GM18873 (cell line): ENCODE measurements at regions not wholly inside any gene's neighbourhood (a gene's known extent, or its start where the extent isn't known, plus 50 kb on each side); places are given as distances from the start of the nearest gene placed in this dataset.
"Not testable (repeated sequence)": the region's sequence is repeated elsewhere in the genome, so short reads cannot be mapped to it uniquely, and the experiment has no call there.

Source experiments
- ATAC-seq: cut with Tn5 transposase; IDR thresholded peaks from one replicate; pipeline ENCODE4 v1.9.1; 2021; ENCODE audit warnings: mild to moderate bottlenecking, moderate library complexity, moderate number of reproducible peaks; ENCODE audit not compliant: unreplicated experiment, low FRiP score

DNA sequence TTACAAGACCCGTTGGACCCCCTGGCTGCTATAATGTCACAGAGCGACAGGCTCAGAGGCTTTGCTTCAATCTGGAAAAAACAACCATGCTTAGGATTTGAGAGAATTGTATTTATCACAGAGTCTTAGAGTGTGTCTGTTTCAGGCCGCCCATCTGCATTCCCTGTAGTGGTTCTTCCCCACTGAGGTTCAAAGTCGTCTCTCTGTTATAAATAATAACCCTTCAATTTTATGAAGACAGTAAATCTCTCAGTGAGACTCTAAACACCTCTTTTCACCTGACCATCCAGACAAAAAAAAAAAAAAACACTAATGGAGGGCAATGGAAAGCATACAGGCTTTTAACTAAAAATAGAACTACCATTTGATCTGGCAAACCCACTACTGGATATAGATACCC lies 565.4 kb upstream of the AUTS2 start:
- ATAC-seq, result no peak

DNA sequence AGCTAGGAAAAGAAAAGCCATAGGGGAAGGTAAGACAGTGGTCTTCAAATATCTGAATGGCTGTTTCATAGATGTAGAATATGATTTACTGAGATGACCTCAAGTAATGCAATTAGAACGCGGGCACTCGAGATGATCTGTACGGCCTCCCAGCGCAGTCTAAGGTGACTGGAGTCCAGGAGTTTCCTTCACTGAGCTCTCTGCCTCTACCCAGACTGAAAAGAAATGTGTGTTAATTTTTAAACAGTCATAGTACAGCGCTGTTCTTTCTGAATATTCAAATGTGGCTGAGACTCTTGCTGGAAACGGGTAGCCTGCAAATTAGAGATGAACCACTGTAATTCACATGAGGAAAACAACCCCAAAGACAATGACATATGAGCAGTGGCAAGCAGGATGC lies 562.4 kb upstream of the AUTS2 start:
- ATAC-seq, result no peak

DNA sequence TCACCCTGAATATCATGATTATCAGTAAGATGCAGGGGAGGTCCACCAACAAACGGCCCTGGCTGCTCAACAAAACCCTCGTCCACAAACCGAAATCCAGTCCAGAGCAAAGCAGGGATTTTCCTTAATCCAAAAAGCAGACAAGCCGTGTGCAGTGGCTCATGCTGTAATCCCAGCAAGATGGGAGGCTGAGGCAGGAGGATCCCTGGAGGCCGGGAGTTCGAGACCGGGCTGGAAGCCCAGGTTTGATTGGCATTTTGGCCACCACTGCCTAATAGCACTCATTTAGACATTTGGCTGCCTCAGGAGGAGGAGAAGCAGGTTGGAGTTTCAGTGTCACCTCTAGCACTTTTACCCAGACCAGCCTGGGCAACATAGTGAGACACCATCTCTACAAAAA lies 562.0 kb upstream of the AUTS2 start:
- no peak for ATAC-seq

DNA sequence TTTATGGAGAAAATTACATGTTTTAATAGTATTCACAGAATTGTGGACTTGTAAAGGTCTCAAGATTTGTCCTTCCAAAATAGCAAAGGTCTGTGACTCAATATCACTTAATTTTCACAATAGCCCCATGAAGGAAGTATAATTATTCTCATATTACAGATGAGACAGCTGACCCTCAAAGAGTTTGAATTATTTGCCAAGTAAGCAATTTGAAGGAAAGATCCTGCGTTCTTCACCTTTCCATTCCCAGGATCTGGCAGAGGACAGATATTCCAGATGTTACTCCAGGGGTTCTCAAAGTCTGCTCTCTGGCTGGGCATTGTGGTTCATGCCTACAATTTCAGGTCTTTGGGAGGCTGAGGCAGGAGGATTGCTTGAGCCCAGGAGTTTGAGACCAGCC lies 559.4 kb upstream of the AUTS2 start:
- ATAC-seq, result no peak

DNA sequence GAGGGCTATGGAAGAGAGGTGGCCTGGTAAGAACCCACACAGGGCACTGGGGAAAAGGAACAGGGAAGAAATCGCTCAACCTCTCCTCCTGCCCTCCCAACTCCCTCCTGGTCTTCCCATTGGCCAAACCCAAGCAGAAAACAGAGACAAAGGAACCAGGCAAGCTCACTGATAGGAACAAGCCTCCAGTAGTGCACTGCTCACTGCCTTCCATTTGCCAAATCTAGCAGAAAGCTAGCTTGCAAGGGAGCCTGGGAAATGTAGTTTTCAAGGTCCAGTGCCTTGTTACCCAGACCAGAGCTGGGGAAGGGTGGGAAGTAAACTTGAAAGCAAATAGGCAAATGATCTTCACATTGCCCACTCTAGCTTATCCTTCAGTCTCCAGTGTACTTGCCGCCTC lies 556.1 kb upstream of the AUTS2 start:
- ATAC-seq, result no peak

DNA sequence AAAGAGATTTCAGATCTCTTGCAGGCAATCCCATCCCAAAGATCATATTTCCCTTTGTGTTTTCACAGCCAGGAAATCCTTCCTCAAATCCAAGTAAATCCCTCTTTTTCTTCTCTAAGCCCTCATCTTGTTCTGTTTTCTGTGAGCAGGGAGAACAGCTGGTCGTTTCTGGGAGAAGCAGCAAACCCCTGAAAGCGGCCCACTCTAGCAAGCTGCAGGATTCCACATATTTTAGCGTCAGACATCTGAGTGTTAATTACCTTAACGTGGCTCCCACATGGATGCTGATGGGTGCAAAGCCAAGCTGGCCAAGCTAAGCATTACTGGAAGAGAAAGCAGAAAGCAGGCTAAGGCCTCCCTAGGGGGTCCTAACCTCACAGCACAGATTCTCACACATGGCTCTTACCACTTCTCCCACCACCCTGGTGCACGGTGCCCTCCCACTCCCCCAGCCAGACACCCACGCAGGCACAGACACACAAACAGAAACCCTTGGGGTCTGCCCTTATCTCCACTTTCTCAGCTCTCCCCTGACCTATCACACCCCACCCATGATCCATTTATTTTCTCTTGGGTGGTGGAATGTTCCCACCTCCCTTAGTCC lies 551.0 kb upstream of the AUTS2 start:
- ATAC-seq, result no peak

DNA sequence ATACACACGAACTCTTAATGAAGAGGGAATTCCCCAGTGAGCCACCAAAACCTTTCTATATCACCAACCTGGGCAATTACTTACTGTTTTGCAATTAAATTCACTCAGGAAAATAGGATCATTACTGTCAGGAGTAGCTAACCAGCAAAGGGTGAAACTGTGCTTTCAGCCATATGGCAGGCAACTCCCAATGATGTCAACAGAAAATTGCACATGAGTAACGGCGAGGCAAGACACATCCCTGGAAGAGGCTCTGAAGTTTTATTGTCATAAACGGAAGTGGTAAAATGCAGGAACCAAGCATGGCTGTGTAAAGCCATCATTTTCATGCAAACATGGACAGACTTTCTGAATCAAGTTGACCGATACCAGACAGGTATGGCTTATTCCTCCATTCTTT lies 548.9 kb upstream of the AUTS2 start:
- ATAC-seq, result no peak

DNA sequence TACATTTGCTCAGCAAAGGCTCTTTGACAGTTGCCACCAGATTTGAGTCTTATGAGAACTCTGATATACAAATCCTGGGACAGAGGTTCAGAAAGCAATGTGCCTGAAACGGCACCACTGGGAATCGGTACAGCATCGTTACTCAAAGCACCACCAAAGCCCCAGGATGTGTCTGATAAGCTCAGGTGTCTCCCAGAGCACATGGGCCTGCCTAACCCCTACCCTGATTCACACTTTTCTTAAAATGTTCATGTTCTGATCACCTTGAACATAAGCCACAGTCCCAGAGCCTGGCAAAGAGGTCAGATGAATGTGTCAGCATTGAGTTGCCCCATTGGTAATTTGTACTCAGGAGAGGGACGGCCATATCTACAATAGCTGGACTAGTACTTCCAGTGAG lies 545.8 kb upstream of the AUTS2 start:
- no peak for ATAC-seq

DNA sequence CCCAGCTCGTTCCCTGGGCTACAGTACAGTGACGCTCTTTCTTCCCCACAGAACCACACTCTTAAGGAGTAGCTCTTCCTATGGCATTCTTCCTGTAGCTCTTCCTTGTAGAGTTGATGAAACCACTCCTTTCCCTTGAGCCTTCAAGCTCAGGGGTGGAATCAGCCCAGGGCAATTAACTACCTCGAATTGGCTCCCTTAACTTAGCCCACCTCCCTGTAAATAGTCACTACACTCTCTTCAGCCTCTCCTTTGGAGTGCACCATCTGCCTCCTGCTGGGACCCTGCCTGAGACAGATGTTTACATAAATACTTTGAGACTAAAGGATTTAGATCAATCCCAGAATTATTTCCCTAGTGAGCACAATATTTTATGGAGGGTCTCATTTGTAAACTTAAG lies 537.8 kb upstream of the AUTS2 start:
- ATAC-seq, result no peak

DNA sequence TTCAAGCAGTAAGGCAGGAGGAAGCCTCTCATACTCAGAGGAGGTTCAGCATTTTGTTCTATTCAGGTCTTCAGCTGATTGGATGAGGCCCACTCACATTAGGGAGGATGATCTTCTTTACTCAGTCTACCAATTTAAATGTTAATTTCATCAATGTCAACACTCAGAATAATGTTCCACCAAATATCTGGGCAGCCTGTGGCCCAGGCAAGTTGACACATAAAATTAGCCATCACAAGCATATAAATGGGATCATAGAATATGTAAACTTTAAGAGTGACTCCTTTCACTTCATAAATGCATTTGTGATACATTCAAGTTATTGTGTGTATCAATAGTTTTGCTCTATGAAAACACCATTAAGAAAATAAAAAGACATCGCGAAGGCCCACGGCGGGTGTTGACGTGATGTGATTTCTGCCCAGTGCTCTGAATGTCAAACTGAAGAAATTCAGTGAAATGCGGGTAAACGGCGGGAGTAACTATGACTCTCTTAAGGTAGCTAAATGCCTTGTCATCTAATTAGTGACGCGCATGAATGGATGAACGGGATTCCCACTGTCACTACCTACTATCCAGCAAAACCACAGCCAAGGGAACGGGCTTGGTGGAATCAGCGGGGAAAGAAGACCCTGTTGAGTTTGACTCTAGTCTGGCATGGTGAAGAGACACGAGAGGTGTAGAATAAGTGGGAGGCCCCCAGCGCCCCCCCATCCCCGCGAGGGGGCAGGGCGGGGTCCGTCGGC lies 536.1 kb upstream of the AUTS2 start:
- ATAC-seq, result no peak

DNA sequence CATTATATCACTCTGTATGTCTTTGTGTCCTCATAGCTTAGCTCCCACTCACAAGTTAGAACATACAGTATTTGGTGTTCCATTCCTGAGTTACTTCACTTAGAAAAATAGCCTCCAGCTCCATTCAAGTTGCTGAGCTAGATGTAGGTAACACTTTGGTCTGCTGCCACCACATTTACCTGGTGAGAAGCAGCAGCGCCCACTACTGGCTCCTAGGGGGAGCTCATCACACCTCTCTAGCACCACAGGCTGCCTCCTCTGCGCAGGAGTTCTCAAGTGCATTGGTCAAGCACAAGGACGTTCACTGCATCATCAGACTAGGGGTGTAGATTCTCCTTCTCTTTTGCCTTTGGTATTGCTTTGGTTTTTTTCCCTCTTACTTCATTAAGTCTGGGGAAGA lies 530.9 kb upstream of the AUTS2 start:
- ATAC-seq, result no peak

DNA sequence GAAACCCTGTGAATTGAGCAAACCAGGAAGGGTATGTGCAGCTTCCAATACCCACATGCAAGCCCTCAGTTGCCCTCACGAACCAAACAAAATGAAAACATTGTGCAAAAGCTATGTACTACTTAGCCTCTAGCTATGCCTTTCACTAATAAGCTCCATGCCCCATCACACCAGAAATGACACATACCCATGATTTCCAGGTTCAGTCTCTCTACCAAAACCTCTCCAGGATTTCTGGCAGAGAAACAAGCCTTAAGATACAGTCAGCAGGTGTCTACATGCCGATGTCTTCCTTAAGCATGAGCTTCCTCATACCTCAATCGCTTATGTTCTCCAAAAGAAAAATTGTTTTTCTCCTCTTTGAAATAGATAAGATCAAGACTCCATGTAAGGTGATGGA lies 527.8 kb upstream of the AUTS2 start:
- no peak for ATAC-seq

DNA sequence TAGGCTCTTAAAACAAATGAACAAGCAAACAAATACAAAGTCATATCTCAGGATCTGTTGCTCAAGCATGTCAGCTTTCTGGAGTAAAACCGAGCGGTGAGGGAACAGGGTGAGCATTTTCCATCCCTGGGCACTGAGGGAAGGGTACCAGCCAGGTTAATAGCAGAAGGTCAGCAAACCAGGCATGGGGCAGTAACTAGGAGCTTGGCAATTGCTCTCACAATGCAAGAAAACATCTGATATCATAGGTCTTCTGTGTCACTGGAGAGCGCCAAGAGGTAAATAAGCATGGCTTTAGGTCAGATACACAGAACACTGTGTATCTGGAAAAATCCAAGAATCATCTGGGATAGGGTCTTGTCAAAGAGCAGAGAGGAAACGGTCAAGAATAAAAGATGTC lies 521.7 kb upstream of the AUTS2 start:
- ATAC-seq, result no peak

DNA sequence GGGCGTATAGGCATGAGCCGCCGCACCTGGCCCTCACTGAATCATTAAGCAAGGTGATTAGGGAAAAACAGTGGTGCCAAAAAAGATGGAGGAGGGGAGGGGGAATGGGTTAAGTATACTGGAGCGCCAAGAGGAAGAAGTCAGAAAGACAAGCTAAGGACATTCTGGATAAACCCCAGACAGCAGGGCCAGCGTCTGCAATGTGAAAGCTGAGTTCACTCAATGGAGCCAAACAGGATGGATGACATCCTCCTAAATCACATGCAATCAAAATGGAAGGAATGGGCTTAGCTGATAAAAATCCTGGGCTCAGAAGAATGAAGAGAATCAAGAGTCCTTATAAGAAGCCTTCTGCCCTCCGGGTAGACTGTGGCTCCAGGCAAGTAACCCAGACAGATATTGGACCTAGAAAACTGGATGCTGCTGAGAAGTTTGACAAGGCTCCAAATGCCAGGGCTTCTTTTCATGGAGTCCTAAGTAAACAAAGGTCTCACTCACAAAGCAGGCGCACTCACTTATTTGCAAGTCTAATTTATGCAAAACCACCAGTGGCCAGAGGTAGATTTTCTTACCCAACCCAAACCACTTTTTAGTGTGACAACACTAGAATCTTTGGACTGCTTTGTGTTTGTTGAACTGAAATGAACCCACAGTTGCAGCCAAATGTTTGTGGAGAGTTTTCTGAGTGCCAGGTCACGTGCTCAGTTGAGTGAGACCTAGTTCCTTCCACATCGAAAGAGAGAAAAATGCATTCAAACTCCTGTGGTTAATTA lies 519.1 kb upstream of the AUTS2 start:
- ATAC-seq, result no peak

DNA sequence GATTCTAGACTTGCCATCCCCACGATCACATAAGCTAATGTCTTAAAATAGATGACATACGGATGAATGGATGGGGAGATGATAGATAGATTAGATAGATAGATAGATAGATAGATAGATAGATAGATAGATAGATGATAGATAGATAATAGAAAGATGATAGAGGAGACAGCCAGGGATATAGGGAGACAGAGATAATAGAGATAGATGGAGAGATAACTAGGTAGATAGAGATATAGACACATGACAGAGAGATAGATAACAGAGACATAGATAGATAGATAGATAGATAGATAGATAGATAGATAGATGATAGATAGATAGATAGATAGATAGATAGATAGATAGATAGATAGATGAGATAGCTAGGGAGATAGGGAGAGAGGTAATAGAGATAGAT lies 511.0 kb upstream of the AUTS2 start:
- not testable (repeated sequence) for ATAC-seq

DNA sequence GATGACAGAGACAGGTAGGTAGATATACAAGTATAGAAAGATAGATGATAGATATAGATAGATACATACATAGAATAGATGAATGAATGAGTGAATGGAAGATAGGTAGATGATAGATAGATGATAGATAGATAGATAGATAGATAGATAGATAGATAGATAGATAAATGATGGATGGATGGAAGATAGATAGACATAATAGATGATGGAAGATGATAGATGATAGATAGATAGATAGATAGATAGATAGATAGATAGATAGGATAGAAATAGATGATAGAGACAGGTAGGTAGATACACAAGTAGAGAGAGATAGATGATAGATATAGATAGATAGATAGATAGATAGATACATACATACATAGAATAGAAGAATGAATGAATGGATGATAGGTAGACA lies 510.1 kb upstream of the AUTS2 start:
- no peak for ATAC-seq

DNA sequence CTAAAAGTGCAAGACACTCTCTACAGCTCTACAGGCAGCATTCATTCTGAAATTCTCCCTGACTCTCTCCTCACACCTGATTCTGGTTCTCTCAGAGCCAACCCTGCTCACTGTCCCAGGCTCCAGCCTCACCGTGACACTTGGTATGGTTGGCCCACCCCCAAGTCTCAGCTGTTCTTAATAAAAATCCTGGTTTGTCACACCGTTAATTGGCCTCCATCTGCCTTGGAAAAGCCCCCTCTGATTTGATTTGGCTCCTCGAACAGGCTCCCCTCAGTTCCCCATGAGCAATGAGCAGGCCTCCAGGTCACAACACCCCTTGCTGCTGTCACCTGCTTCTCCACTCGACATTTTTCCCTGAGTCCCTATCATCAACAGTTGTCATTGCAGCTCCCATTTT lies 507.3 kb upstream of the AUTS2 start:
- no peak for ATAC-seq

DNA sequence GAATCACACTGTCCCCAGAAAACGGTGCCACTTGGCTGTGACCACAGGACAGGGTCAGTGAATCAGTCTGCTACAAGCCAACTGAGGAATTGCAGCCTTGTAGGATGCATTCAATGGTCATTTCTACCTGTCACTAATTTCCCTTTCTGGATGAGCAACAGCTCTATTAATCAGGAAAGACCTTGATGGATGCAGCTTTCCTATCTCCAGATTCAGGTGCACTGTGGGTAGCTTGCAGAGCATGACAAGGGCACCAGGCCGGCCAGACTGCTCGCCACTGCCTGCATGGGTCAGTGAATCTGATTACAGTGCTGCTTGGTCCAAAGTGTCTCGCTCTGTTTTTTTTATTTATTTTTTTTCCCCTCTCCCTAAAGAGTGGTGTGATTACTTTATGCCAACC lies 506.8 kb upstream of the AUTS2 start:
- ATAC-seq, result no peak

DNA sequence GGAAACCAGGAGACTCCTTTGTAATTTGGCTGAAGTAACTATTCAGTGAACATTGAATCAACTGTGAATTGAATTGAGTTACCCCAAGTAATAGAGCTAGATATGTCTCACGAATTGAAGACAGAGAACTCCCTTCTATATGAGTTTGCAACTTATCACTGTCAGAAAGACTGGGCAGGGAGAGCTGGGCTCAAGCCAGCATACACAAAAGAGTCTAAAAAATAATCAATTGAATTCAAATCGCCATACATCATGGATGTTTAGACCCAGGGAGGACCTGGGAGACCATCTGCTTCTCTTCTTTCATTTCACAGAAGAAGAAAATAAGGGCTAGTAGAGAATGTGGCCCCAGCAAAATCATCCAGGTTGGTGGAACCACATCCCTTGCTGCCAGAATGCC lies 503.1 kb upstream of the AUTS2 start:
- ATAC-seq, result no peak

DNA sequence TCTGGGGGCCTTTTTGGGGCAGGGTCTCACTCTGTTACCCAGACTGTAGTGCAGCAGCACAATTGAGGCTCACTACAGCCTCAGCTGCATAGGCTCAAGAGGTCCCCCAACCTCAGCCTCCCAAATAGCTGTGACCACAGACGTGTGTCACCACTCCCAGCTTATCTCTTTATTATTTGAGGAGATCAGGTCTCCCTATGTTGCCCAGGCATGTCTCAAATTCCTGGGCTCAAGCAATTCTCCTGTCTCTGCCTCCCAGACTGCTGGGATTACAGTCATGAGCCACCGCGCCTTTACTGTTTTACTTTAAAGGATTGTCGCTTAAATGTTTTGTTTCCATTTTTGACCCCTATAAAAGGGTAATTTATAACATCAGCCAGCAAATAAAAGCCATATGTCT lies 502.6 kb upstream of the AUTS2 start:
- ATAC-seq, result no peak

DNA sequence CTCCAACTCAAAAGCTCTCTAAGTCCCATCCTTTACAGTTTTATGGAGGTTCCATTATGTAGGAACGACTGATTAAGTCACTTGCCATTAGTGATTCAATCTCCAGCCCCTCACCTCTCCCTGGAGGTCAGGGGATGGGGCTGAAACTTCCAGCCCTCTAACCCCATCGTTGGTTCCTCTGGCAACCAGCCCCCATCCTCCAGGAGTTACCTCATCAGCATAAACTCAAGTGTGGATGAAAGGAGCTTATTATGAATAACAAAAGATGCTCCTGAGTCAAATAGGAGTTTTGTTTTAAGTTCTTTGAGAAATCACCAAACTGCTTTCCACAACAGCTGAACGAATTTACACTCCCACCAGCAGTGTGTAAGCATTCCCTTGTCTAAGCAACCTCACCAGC lies 494.3 kb upstream of the AUTS2 start:
- no peak for ATAC-seq

DNA sequence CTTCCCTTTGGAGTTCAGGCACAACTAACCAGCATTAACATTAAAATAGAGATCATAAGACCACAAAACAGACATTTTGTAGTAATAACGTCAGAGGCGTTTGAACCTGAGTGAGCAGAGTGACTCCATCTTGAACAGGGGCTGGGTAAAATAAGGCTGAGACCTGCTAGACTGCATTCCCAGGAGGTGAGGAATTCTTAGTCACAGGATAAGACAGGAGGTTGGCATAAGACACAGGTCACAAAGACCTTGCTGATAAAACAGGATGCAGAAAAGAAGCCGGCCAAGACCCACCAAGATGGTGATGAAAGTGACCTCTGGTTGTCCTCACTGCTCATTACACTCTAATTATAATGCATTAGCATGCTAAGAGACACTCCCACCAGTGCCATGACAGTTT lies 493.2 kb upstream of the AUTS2 start:
- no peak for ATAC-seq
